Neuronal stem cell (in vitro differentiated cells): ENCODE measurements at regions not wholly inside any gene's neighbourhood (a gene's known extent, or its start where the extent isn't known, plus 50 kb on each side); places are given as distances from the start of the nearest gene placed in this dataset.

ENCODE experiments used
- DNase-seq: peaks from one replicate; pipeline ENCODE4 v3.0.0-alpha.2; 2013; ENCODE audit warnings: low spot score
- H2AFZ ChIP-seq: one replicate; pipeline ENCODE4 v1.6.1; 2013; ENCODE audit warnings: mild to moderate bottlenecking, low read length, inconsistent platforms
- H2AK5ac ChIP-seq: 2 replicates; pipeline ENCODE4 v1.6.1; 2013; ENCODE audit warnings: low read depth, mild to moderate bottlenecking, inconsistent platforms, low read length, moderate library complexity, mixed read lengths
- H2BK120ac ChIP-seq: 2 replicates; pipeline ENCODE4 v1.6.1; 2013; ENCODE audit warnings: low read depth, mild to moderate bottlenecking, inconsistent platforms, low read length, moderate library complexity, mixed read lengths
- H2BK12ac ChIP-seq: one replicate; pipeline ENCODE4 v1.6.1; 2013; ENCODE audit warnings: low read length, inconsistent platforms
- H2BK15ac ChIP-seq: 2 replicates; pipeline ENCODE4 v1.6.1; 2013; ENCODE audit warnings: mild to moderate bottlenecking, low read length, inconsistent platforms, mixed read lengths
- H2BK5ac ChIP-seq: one replicate; pipeline ENCODE4 v1.6.1; 2013; ENCODE audit warnings: inconsistent platforms, mild to moderate bottlenecking, low read length, moderate library complexity
- H3K14ac ChIP-seq: one replicate; pipeline ENCODE4 v1.6.1; 2013; ENCODE audit warnings: low read length, inconsistent platforms
- H3K18ac ChIP-seq: 2 replicates; pipeline ENCODE4 v1.6.1; 2013; ENCODE audit warnings: low read length, inconsistent platforms
- H3K23ac ChIP-seq: 2 replicates; pipeline ENCODE4 v1.6.1; 2013; ENCODE audit warnings: low read depth, mild to moderate bottlenecking, mixed read lengths, low read length, inconsistent platforms; ENCODE audit not compliant: poor library complexity
- H3K27ac ChIP-seq: replicated peaks from 3 replicates; pipeline ENCODE4 v1.5.1; 2013; ENCODE audit warnings: low read length, inconsistent platforms
- H3K27me3 ChIP-seq, 3 experiments: 2 replicates each; pipeline ENCODE4 v1.6.1; 2013; ENCODE audit warnings: low read length in 3 of 3, mild to moderate bottlenecking in 2 of 3, inconsistent platforms in 1 of 3, low read depth in 1 of 3, mixed read lengths in 1 of 3, moderate library complexity in 1 of 3; ENCODE audit not compliant: control insufficient read depth in 3 of 3, insufficient read depth in 3 of 3
- H3K36me3 ChIP-seq, 2 donors: replicated peaks in 1 of 2; 2 replicates each; pipeline ENCODE4 v1.6.1; 2013; ENCODE audit warnings: low read length in 2 of 2; ENCODE audit not compliant: control insufficient read depth in 2 of 2, insufficient read depth in 2 of 2
- H3K4ac ChIP-seq: 2 replicates; pipeline ENCODE4 v1.6.1; 2013; ENCODE audit warnings: inconsistent platforms, mild to moderate bottlenecking, low read length, moderate library complexity
- H3K4me1 ChIP-seq, 2 donors: 1 replicate in 1 of 2; 2 replicates in 1 of 2; pipeline ENCODE4 v1.6.1; 2013; ENCODE audit warnings: low read length in 2 of 2, low read depth in 1 of 2; ENCODE audit not compliant: control insufficient read depth in 2 of 2, insufficient read depth in 1 of 2
- H3K4me2 ChIP-seq: one replicate; pipeline ENCODE4 v1.6.1; 2013; ENCODE audit warnings: mild to moderate bottlenecking, low read length, inconsistent platforms; ENCODE audit not compliant: insufficient read depth, poor library complexity, severe bottlenecking
- H3K4me3 ChIP-seq, 2 donors: 2 replicates each; pipeline ENCODE4 v1.5.1; 2013; ENCODE audit warnings: low read length in 2 of 2, mild to moderate bottlenecking in 2 of 2, inconsistent platforms in 1 of 2, moderate library complexity in 1 of 2
- H3K79me1 ChIP-seq: one replicate; pipeline ENCODE4 v1.6.1; 2013; ENCODE audit warnings: low read depth, mild to moderate bottlenecking, inconsistent platforms, low read length, moderate library complexity
- H3K9ac ChIP-seq: one replicate; pipeline ENCODE4 v1.6.1; 2013; ENCODE audit warnings: mild to moderate bottlenecking, low read depth, low read length, inconsistent platforms; ENCODE audit not compliant: poor library complexity
- H3K9me3 ChIP-seq, 2 donors: replicated peaks in 1 of 2; 2 replicates each; pipeline versions ENCODE3 to v1.6.1; 2013; ENCODE audit warnings: low read length in 2 of 2, mild to moderate bottlenecking in 2 of 2, inconsistent platforms in 1 of 2, low read depth in 1 of 2, mixed read lengths in 1 of 2, moderate library complexity in 1 of 2; ENCODE audit not compliant: control insufficient read depth in 2 of 2, insufficient read depth in 1 of 2
- H4K8ac ChIP-seq: one replicate; pipeline ENCODE4 v1.6.1; 2013; ENCODE audit warnings: low read depth, mild to moderate bottlenecking, inconsistent platforms, low read length, moderate library complexity
- H4K91ac ChIP-seq: one replicate; pipeline ENCODE4 v1.6.1; 2013; ENCODE audit warnings: low read length, low read depth, mild to moderate bottlenecking, inconsistent platforms; ENCODE audit not compliant: poor library complexity
- WGBS, 2 donors: extraction: QIAGEN DNeasy Blood & Tissue Kit; methylation state at CpG; one replicate each; pipeline ENCODE4 v1.1.7; 2013; ENCODE audit warnings: missing lambda C conversion rate in 2 of 2, mixed read lengths in 1 of 2; ENCODE audit not compliant: insufficient read length in 2 of 2, insufficient replicate concordance in 1 of 2; ENCODE audit errors: extremely low coverage in 2 of 2; 5-methylcytosine and 5-hydroxymethylcytosine counted together

DNA sequence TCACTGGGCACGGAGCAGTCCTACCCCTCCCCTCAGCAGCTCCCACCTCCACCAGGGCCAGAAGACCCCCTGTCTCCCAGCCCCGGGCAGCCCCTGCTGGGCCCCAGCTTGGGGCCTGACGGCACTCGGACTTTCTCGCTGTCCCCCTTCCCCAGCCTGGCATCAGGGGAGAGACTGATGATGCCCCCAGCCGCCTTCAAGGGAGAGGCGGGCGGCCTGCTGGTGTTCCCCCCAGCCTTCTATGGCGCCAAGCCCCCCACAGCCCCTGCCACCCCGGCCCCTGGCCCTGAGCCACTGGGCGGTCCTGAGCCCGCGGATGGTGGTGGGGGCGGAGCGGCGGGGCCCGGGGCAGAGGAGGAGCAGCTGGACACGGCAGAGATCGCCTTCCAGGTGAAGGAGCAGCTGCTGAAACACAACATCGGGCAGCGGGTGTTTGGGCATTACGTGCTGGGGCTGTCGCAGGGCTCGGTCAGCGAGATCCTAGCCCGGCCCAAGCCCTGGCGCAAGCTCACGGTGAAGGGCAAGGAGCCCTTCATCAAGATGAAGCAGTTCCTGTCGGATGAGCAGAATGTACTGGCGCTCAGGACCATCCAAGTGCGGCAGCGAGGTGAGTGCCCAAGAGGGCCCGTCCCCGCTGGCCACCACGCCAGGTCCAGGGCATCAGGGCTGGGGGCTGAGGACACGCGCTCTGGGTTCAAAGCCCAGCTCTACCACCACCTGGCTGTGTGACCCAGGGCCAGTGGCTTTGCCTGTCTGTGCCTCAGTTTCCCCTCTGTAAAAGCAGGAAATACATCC is 58.6 kb downstream of the PHETA1 start:
- no peak overlapping the region for H2BK5ac ChIP-seq
- no peak overlapping the region for H4K91ac ChIP-seq
- H2AK5ac ChIP-seq, result no peak overlapping the region

DNA sequence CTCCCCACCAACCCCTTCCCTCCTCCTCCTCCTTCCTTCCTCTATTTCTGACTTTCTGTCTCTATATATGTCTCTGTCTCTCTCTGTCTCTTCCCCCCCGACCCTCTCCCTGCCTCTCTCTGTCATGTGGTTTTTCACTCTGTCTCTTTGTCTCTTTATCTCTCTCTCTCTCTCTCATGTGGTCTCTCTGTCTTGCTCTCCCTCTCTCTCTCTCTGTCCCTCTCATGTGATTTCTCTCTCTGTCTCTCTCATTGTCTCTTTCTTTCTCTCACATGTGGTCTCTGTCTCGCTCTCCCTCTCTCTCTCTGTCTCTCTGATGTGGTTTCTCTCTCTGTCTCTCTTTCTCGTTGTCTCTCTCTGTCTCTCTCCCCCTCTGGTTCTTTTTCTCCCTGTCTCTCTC is 59.3 kb downstream of the PHETA1 start:
- H3K4me2 ChIP-seq, result no peak overlapping the region
- H3K18ac ChIP-seq, result no peak overlapping the region
- no peak overlapping the region for H3K4me3 ChIP-seq
- no peak for DNase-seq
- H3K36me3 ChIP-seq, result peaks cover 0 to 2% of the 10 kb centered on the region in 2 donors
- no peak overlapping the region for H2BK15ac ChIP-seq
- H4K8ac ChIP-seq, result no peak overlapping the region
- H3K14ac ChIP-seq, result no peak overlapping the region
- no peak overlapping the region for H3K23ac ChIP-seq
- peaks cover 8 to 9% of the 10 kb centered on the region in 2 donors for H3K9me3 ChIP-seq
- no peaks in the 10 kb centered on the region for H3K79me1 ChIP-seq
- H2AFZ ChIP-seq, result no peak overlapping the region
- no peaks in the 10 kb centered on the region for H3K4me1 ChIP-seq
- no peak overlapping the region for H2BK120ac ChIP-seq
- H3K4ac ChIP-seq, result no peak overlapping the region
- no peak overlapping the region for H3K9ac ChIP-seq
- H4K91ac ChIP-seq, result no peak overlapping the region
- H2BK12ac ChIP-seq, result no peak overlapping the region
- no CpG with 5 or more reads among the region's 3 CpGs for WGBS, 2 donors
- H2BK5ac ChIP-seq, result no peak overlapping the region
- no peak overlapping the region for H3K27ac ChIP-seq
- no peak overlapping the region for H2AK5ac ChIP-seq
- no peaks in the 10 kb centered on the region for H3K27me3 ChIP-seq

More for the DNA sequence above, 58.6 kb downstream of the PHETA1 start:
- Histone ChIP-seq H3K4me2 (no peak overlapping the region), H3K14ac (peak overlapping the region; percentile 63), H2BK120ac (no peak overlapping the region), H3K9me3 (peaks cover under 1 to 3% of the 10 kb centered on the region in 2 donors), H3K36me3 (peaks cover 0 to 2% of the 10 kb centered on the region in 2 donors), H3K23ac (peak overlapping the region; percentile 73), H3K9ac (no peak overlapping the region), H3K27ac (no peak overlapping the region), H2BK12ac (no peak overlapping the region), H3K79me1 (no peaks in the 10 kb centered on the region), H3K27me3 (no peaks in the 10 kb centered on the region), H2AFZ (no peak overlapping the region), H3K18ac (peak overlapping the region; percentile 19), H3K4me1 (no peaks in the 10 kb centered on the region), H4K8ac (no peak overlapping the region), H3K4me3 (no peak overlapping the region), H3K4ac (no peak overlapping the region), H2BK15ac (peak overlapping the region; percentile 81)
- no peak for DNase-seq
- WGBS, 2 donors, result no CpG with 5 or more reads among the region's 37 CpGs

DNA sequence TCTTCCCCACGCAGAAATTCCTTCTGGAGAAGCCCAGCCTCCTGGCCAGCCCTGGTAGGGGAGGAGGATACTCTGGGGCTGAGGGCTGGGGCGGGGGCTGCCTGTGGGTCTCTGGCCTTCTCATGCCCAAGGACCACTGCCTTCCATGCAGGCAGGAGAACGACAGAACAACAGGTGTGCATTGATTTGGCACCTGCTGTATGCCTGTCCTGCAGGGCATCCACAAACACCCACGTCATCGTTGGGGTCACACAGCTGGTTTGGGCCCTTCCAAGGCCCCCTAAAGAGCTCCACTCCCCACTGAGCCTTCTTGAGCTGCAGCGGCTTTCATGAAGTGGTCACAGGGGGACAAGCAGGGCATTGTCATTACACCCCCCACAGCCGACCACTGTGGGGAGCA is 60.4 kb downstream of the PHETA1 start:
- no peak overlapping the region for H3K23ac ChIP-seq
- no peak overlapping the region for H4K8ac ChIP-seq
- H2AFZ ChIP-seq, result no peak overlapping the region
- peaks cover 0 to 2% of the 10 kb centered on the region in 2 donors for H3K36me3 ChIP-seq
- H3K79me1 ChIP-seq, result no peaks in the 10 kb centered on the region
- no peak overlapping the region for H3K4ac ChIP-seq
- no peak overlapping the region for H4K91ac ChIP-seq
- no peak overlapping the region for H2BK12ac ChIP-seq
- no peaks in the 10 kb centered on the region for H3K4me1 ChIP-seq
- H2AK5ac ChIP-seq, result peak overlapping the region; percentile 40
- no peaks in the 10 kb centered on the region for H3K27me3 ChIP-seq
- H2BK15ac ChIP-seq, result no peak overlapping the region
- peaks cover 16 to 18% of the 10 kb centered on the region in 2 donors for H3K9me3 ChIP-seq
- no peak overlapping the region for H2BK5ac ChIP-seq
- H2BK120ac ChIP-seq, result no peak overlapping the region
- H3K4me3 ChIP-seq, result no peak overlapping the region
- H3K4me2 ChIP-seq, result no peak overlapping the region
- H3K18ac ChIP-seq, result no peak overlapping the region
- no peak overlapping the region for H3K14ac ChIP-seq
- WGBS, 2 donors, result no CpG with 5 or more reads among the region's 7 CpGs
- H3K27ac ChIP-seq, result no peak overlapping the region
- DNase-seq, result no peak
- H3K9ac ChIP-seq, result peak overlapping the region; percentile 13

- Histone ChIP-seq H3K27ac (no peak overlapping the region), H2BK120ac (no peak overlapping the region), H3K27me3 (no peaks in the 10 kb centered on the region), H4K91ac (no peak overlapping the region), H3K18ac (no peak overlapping the region), H2BK12ac (no peak overlapping the region), H3K14ac (no peak overlapping the region), H2BK5ac (no peak overlapping the region), H3K4me2 (no peak overlapping the region), H2BK15ac (no peak overlapping the region), H2AFZ (no peak overlapping the region), H3K4me1 (no peaks in the 10 kb centered on the region), H3K9me3 (peaks cover 16 to 18% of the 10 kb centered on the region in 2 donors), H3K23ac (no peak overlapping the region), H3K4me3 (peak overlapping the region in 1 of 2 donors; percentile 38), H3K79me1 (no peaks in the 10 kb centered on the region), H3K36me3 (peaks cover 0 to 2% of the 10 kb centered on the region in 2 donors), H2AK5ac (no peak overlapping the region), H4K8ac (no peak overlapping the region), H3K9ac (no peak overlapping the region), H3K4ac (no peak overlapping the region)
- no CpG with 5 or more reads among the region's 3 CpGs for WGBS, 2 donors
- no peak for DNase-seq
Measured at GRCh38 chr12:111304642-111305071, 64.2 kb downstream of the PHETA1 start.
